ENCODE measurements at regions not wholly inside any gene's neighbourhood (a gene's known extent, or its start where the extent isn't known, plus 50 kb on each side); places are given as distances from the start of the nearest gene placed in this dataset.

DNA sequence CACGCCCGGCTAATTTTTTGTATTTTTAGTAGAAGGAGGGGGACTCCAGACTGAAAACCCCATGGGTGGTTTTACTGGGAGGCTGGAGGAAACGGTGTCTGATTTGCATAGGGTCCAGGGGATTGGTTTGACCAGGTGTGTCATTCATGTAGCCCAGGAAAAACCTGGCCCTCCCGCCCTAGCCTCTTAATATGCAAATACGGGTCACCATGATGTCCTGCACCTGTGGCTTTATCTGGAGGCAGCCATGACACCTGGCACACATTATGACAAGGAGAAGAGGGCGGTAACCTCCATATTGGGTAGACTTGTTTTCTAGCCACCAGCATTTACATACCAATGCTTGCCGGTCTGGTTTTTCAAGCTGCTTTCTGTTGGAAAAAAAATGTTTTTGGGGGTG, 68.0 kb downstream of the TRIL start:
- Histone ChIP-seq H3F3A (replicated peaks; ENCODE audit: insufficient read depth) (no peaks in the 10 kb centered on the region), H2AFZ (ENCODE audit: low read depth) (no peak overlapping the region), H3K9me3 (no peaks in the 10 kb centered on the region), H3K9me2 (no peaks in the 10 kb centered on the region), H3K27me3 (ENCODE audit: insufficient read depth) (no peaks in the 10 kb centered on the region), H3K79me2 (ENCODE audit: insufficient read depth) (no peaks in the 10 kb centered on the region), H3K27ac (ENCODE audit: low read depth in 2 of 2, low read length in 1 of 2) (no peak overlapping the region), H3K4me3 (ENCODE audit: low read depth in 2 of 2, low read length in 1 of 2) (no peak overlapping the region), H3K9ac (no peak overlapping the region), H3K36me3 (replicated peaks in 1 of 2; ENCODE audit: control insufficient read depth in 1 of 2, insufficient read depth in 2 of 2, low read length in 1 of 2) (no peaks in the 10 kb centered on the region), H4K20me1 (ENCODE audit: insufficient read depth) (no peaks in the 10 kb centered on the region), H3K4me1 (ENCODE audit: control insufficient read depth in 1 of 2, insufficient read depth in 2 of 2, low read depth in 1 of 2, low read length in 1 of 2) (no peaks in the 10 kb centered on the region; a peak in 1 of 4 replicates), H3K4me2 (no peak overlapping the region)
- WGBS (ENCODE audit: low lambda C conversion rate): 47% methylated on average over 7 of the region's 7 CpGs
- ChIA-PET CTCF (interaction anchor here (3.1 kb wide), 1 partner anchor 32 kb away, joined by 13 read pairs; no protein-coding TSS in a partner anchor), POLR2A (no interaction called here)
- DNase-seq: no peak
- no peak for TF ChIP-seq FOXJ3 (CRISPR knock-in tag; IDR thresholded peaks at IDR 0.05)
- TF ChIP-seq, protein P1, sequence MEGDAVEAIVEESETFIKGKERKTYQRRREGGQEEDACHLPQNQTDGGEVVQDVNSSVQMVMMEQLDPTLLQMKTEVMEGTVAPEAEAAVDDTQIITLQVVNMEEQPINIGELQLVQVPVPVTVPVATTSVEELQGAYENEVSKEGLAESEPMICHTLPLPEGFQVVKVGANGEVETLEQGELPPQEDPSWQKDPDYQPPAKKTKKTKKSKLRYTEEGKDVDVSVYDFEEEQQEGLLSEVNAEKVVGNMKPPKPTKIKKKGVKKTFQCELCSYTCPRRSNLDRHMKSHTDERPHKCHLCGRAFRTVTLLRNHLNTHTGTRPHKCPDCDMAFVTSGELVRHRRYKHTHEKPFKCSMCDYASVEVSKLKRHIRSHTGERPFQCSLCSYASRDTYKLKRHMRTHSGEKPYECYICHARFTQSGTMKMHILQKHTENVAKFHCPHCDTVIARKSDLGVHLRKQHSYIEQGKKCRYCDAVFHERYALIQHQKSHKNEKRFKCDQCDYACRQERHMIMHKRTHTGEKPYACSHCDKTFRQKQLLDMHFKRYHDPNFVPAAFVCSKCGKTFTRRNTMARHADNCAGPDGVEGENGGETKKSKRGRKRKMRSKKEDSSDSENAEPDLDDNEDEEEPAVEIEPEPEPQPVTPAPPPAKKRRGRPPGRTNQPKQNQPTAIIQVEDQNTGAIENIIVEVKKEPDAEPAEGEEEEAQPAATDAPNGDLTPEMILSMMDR (IDR thresholded peaks at IDR 0.05): no peak
- TF ChIP-seq SMC3 (IDR thresholded peaks at IDR 0.05; ENCODE audit: low read depth, low read length): no peak
- TF ChIP-seq RXRA (IDR thresholded peaks at IDR 0.05; ENCODE audit: borderline replicate concordance, low read depth): no peak

DNA sequence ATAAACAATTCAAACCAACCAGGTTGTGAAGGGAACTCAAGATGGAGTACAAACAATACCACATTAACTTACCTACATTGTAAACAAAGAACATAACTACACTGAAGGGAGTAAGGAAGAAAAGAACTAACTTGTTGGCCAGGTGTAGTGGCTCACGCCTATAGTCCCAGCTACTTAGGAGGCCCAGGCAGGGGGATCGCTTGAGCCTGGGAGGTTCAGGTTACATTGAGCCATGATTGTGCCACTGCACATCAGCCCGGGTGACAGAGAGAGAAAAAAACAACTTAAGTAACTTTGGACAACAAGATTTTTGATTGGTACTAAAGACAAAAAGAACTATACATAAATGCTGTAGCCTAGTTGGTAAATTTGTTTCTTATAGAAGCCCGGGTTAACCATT, 68.8 kb downstream of the TRIL start:
- CTCF ChIA-PET: interaction anchor here (3.1 kb wide), 1 partner anchor 33 kb away, joined by 13 read pairs; no protein-coding TSS in a partner anchor
- no peak overlapping the region for H3K4me3 ChIP-seq (ENCODE audit: low read depth in 2 of 2, low read length in 1 of 2)
- no peak overlapping the region for H2AFZ ChIP-seq (ENCODE audit: low read depth)
- peaks cover 5% of the 10 kb centered on the region; the same call in 1 of the 2 replicates for H3K27me3 ChIP-seq (ENCODE audit: insufficient read depth)
- no peaks in the 10 kb centered on the region for H4K20me1 ChIP-seq (ENCODE audit: insufficient read depth)
- no peaks in the 10 kb centered on the region for H3K36me3 ChIP-seq (replicated peaks in 1 of 2; ENCODE audit: control insufficient read depth in 1 of 2, insufficient read depth in 2 of 2, low read length in 1 of 2)
- no peaks in the 10 kb centered on the region; a peak in 1 of 4 replicates for H3K4me1 ChIP-seq (ENCODE audit: control insufficient read depth in 1 of 2, insufficient read depth in 2 of 2, low read depth in 1 of 2, low read length in 1 of 2)
- DNase-seq: no peak
- no peak overlapping the region for H3K4me2 ChIP-seq
- no peak for TF ChIP-seq RXRA (IDR thresholded peaks at IDR 0.05; ENCODE audit: borderline replicate concordance, low read depth)
- TF ChIP-seq RAD21 (IDR thresholded peaks at IDR 0.05; ENCODE audit: low read length): no peak
- no peak for TF ChIP-seq RFX5 (IDR thresholded peaks at IDR 0.05; ENCODE audit: low read length)
- TF ChIP-seq, protein P2, sequence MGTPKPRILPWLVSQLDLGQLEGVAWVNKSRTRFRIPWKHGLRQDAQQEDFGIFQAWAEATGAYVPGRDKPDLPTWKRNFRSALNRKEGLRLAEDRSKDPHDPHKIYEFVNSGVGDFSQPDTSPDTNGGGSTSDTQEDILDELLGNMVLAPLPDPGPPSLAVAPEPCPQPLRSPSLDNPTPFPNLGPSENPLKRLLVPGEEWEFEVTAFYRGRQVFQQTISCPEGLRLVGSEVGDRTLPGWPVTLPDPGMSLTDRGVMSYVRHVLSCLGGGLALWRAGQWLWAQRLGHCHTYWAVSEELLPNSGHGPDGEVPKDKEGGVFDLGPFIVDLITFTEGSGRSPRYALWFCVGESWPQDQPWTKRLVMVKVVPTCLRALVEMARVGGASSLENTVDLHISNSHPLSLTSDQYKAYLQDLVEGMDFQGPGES (IDR thresholded peaks at IDR 0.05; ENCODE audit: low read depth, low read length): no peak
- no peak for TF ChIP-seq TAF1 (IDR thresholded peaks at IDR 0.05; ENCODE audit: borderline replicate concordance, low read depth, low read length)
- TF ChIP-seq, protein P3, sequence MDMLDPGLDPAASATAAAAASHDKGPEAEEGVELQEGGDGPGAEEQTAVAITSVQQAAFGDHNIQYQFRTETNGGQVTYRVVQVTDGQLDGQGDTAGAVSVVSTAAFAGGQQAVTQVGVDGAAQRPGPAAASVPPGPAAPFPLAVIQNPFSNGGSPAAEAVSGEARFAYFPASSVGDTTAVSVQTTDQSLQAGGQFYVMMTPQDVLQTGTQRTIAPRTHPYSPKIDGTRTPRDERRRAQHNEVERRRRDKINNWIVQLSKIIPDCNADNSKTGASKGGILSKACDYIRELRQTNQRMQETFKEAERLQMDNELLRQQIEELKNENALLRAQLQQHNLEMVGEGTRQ (IDR thresholded peaks at IDR 0.05; ENCODE audit: borderline replicate concordance, low read depth, low read length): no peak
- TF ChIP-seq FOXM1 (IDR thresholded peaks at IDR 0.05; ENCODE audit: low read depth): no peak
- no peak for TF ChIP-seq NRF1 (IDR thresholded peaks at IDR 0.05; ENCODE audit: low read depth, low read length)
- TF ChIP-seq, protein P4, sequence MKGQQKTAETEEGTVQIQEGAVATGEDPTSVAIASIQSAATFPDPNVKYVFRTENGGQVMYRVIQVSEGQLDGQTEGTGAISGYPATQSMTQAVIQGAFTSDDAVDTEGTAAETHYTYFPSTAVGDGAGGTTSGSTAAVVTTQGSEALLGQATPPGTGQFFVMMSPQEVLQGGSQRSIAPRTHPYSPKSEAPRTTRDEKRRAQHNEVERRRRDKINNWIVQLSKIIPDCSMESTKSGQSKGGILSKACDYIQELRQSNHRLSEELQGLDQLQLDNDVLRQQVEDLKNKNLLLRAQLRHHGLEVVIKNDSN (IDR thresholded peaks at IDR 0.05; ENCODE audit: borderline replicate concordance, low read depth): no peak
- H3K9me3 ChIP-seq: no peaks in the 10 kb centered on the region
- no peak overlapping the region for H3K27ac ChIP-seq (ENCODE audit: low read depth in 2 of 2, low read length in 1 of 2)
- H3K9ac ChIP-seq: no peak overlapping the region
- no peaks in the 10 kb centered on the region for H3K9me2 ChIP-seq
- no peaks in the 10 kb centered on the region for H3F3A ChIP-seq (replicated peaks; ENCODE audit: insufficient read depth)
- WGBS (ENCODE audit: low lambda C conversion rate): 71% methylated on average over 4 of the region's 4 CpGs
- POLR2A ChIA-PET: no interaction called here
- H3K79me2 ChIP-seq (ENCODE audit: insufficient read depth): no peaks in the 10 kb centered on the region

Measured in SK-N-SH (cell line).